ENCODE measurements at regions not wholly inside any gene's neighbourhood (a gene's known extent, or its start where the extent isn't known, plus 50 kb on each side); places are given as distances from the start of the nearest gene placed in this dataset.

GRCh38 chr12:45561488-45561887, 168.0 kb upstream of the ARID2 start:
- Histone ChIP-seq H2AFZ (ENCODE audit: low read length) (no peak overlapping the region), H4K20me1 (ENCODE audit: insufficient read depth, low read length) (no peaks in the 10 kb centered on the region), H3K9me3 (ENCODE audit: low read length) (no peaks in the 10 kb centered on the region), H3K4me3 (replicated peaks in 1 of 3; ENCODE audit: insufficient read depth in 1 of 3, low read depth in 2 of 3, low read length in 3 of 3) (no peak overlapping the region), H3K36me3 (replicated peaks in 1 of 2; ENCODE audit: control insufficient read depth in 1 of 2, insufficient read depth in 2 of 2, low read length in 2 of 2) (no peaks in the 10 kb centered on the region), H3K79me2 (ENCODE audit: insufficient read depth, low read length) (no peaks in the 10 kb centered on the region), H3K4me2 (ENCODE audit: low read depth, low read length) (no peak overlapping the region), H3K9ac (ENCODE audit: insufficient read depth, low read depth, low read length) (no peak overlapping the region), H3K27me3 (ENCODE audit: control insufficient read depth in 1 of 2, insufficient read depth in 2 of 2, low read length in 2 of 2) (no peaks in the 10 kb centered on the region), H3K27ac (ENCODE audit: extremely low read length, insufficient read depth, low read length) (no peak overlapping the region), H3K4me1 (ENCODE audit: insufficient read depth, low read length) (no peaks in the 10 kb centered on the region)
- intact Hi-C loops (cut with micrococcal nuclease; ENCODE audit: unreplicated experiment) (no loop called here), in situ Hi-C loops (cut with HindIII; ENCODE audit: extremely low pct_ligation_motif_present, low pct_unique_long_range_greater_than_20kb) (no loop called here)
- ChIA-PET CTCF (ENCODE audit: low intra/inter-chr PET ratio, low total read pairs) (no interaction called here), POLR2A (no interaction called here)
- ATAC-seq: no peak
- under 1% methylated on average over 4 of the region's 4 CpGs for WGBS (ENCODE audit: low lambda C conversion rate)
- FAIRE-seq: no peak
- no TSS peak for BruUV-seq (replicated peaks)
- DNase-seq (ENCODE audit: low spot score): no peak
- TF ChIP-seq SMAD9 (CRISPR knock-in tag; IDR thresholded peaks at IDR 0.05) (no peak), ZNF331 (CRISPR knock-in tag; IDR thresholded peaks at IDR 0.05) (no peak), RCOR2 (CRISPR knock-in tag; IDR thresholded peaks at IDR 0.05) (no peak), ZMYM2 (CRISPR knock-in tag; IDR thresholded peaks at IDR 0.05) (no peak), FOXO1 (CRISPR knock-in tag; IDR thresholded peaks at IDR 0.05) (no peak), ZNF326 (CRISPR knock-in tag; IDR thresholded peaks at IDR 0.05; ENCODE audit: borderline replicate concordance) (no peak), FOXJ3 (CRISPR knock-in tag; IDR thresholded peaks at IDR 0.05; ENCODE audit: borderline replicate concordance) (no peak), ZNF891 (CRISPR knock-in tag; IDR thresholded peaks at IDR 0.05) (no peak), HMGXB4 (CRISPR knock-in tag; IDR thresholded peaks at IDR 0.05; ENCODE audit: borderline replicate concordance in 1 of 2, low read depth in 1 of 2) (no peak), XRCC5 (optimal IDR thresholded peaks at IDR 0.05; ENCODE audit: low read length) (no peak), SNRNP70 (IDR thresholded peaks at IDR 0.05; ENCODE audit: low read depth, low read length) (no peak), EP300 (IDR thresholded peaks at IDR 0.05; ENCODE audit: low read depth in 2 of 2, low read length in 2 of 2) (no peak), EP300 (CRISPR knock-in tag; IDR thresholded peaks at IDR 0.05; ENCODE audit: borderline replicate concordance) (no peak), FOXP1 (IDR thresholded peaks at IDR 0.05) (no peak), FOXP1 (CRISPR knock-in tag; IDR thresholded peaks at IDR 0.05) (no peak)
- TF ChIP-seq, protein P1, sequence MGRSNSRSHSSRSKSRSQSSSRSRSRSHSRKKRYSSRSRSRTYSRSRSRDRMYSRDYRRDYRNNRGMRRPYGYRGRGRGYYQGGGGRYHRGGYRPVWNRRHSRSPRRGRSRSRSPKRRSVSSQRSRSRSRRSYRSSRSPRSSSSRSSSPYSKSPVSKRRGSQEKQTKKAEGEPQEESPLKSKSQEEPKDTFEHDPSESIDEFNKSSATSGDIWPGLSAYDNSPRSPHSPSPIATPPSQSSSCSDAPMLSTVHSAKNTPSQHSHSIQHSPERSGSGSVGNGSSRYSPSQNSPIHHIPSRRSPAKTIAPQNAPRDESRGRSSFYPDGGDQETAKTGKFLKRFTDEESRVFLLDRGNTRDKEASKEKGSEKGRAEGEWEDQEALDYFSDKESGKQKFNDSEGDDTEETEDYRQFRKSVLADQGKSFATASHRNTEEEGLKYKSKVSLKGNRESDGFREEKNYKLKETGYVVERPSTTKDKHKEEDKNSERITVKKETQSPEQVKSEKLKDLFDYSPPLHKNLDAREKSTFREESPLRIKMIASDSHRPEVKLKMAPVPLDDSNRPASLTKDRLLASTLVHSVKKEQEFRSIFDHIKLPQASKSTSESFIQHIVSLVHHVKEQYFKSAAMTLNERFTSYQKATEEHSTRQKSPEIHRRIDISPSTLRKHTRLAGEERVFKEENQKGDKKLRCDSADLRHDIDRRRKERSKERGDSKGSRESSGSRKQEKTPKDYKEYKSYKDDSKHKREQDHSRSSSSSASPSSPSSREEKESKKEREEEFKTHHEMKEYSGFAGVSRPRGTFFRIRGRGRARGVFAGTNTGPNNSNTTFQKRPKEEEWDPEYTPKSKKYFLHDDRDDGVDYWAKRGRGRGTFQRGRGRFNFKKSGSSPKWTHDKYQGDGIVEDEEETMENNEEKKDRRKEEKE (IDR thresholded peaks at IDR 0.05): no peak
- TF ChIP-seq, protein P2, sequence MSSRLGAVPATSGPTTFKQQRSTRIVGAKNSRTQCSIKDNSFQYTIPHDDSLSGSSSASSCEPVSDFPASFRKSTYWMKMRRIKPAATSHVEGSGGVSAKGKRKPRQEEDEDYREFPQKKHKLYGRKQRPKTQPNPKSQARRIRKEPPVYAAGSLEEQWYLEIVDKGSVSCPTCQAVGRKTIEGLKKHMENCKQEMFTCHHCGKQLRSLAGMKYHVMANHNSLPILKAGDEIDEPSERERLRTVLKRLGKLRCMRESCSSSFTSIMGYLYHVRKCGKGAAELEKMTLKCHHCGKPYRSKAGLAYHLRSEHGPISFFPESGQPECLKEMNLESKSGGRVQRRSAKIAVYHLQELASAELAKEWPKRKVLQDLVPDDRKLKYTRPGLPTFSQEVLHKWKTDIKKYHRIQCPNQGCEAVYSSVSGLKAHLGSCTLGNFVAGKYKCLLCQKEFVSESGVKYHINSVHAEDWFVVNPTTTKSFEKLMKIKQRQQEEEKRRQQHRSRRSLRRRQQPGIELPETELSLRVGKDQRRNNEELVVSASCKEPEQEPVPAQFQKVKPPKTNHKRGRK (CRISPR knock-in tag; IDR thresholded peaks at IDR 0.05): no peak
- TF ChIP-seq, protein P3, sequence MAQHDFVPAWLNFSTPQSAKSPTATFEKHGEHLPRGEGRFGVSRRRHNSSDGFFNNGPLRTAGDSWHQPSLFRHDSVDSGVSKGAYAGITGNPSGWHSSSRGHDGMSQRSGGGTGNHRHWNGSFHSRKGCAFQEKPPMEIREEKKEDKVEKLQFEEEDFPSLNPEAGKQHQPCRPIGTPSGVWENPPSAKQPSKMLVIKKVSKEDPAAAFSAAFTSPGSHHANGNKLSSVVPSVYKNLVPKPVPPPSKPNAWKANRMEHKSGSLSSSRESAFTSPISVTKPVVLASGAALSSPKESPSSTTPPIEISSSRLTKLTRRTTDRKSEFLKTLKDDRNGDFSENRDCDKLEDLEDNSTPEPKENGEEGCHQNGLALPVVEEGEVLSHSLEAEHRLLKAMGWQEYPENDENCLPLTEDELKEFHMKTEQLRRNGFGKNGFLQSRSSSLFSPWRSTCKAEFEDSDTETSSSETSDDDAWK (CRISPR knock-in tag; IDR thresholded peaks at IDR 0.05): no peak
- TF ChIP-seq, protein P4, sequence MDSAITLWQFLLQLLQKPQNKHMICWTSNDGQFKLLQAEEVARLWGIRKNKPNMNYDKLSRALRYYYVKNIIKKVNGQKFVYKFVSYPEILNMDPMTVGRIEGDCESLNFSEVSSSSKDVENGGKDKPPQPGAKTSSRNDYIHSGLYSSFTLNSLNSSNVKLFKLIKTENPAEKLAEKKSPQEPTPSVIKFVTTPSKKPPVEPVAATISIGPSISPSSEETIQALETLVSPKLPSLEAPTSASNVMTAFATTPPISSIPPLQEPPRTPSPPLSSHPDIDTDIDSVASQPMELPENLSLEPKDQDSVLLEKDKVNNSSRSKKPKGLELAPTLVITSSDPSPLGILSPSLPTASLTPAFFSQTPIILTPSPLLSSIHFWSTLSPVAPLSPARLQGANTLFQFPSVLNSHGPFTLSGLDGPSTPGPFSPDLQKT (CRISPR knock-in tag; IDR thresholded peaks at IDR 0.05; ENCODE audit: borderline replicate concordance): no peak
